Lung (tissue), 11 donors: ENCODE measurements at regions not wholly inside any gene's neighbourhood (a gene's known extent, or its start where the extent isn't known, plus 50 kb on each side); places are given as distances from the start of the nearest gene placed in this dataset.

ENCODE experiments used
- ATAC-seq: fragments of 200-7000 bp; cut with Tn5 transposase; one replicate; pipeline ENCODE4 v1.9.1; 2020; ENCODE audit warnings: moderate number of reproducible peaks; ENCODE audit not compliant: insufficient read depth, low FRiP score
- DNase-seq, 3 donors: peaks; one replicate each; pipeline ENCODE4 v3.0.0-alpha.2; 2013 to 2017
- H3K27ac ChIP-seq, 2 donors: one replicate each; pipeline ENCODE4 v1.5.1; 2013; ENCODE audit warnings: mild to moderate bottlenecking in 2 of 2, moderate library complexity in 2 of 2, control low read depth in 1 of 2, inconsistent platforms in 1 of 2, low read depth in 1 of 2, low read length in 1 of 2
- H3K27me3 ChIP-seq, 3 donors: one replicate each; pipeline ENCODE4 v1.5.1; 2013; ENCODE audit warnings: low read length in 2 of 3; ENCODE audit not compliant: control insufficient read depth in 3 of 3, insufficient read depth in 3 of 3
- H3K36me3 ChIP-seq, 4 donors: one replicate each; pipeline ENCODE4 v1.5.1; 2013; ENCODE audit warnings: low read length in 4 of 4, mild to moderate bottlenecking in 1 of 4, moderate library complexity in 1 of 4; ENCODE audit not compliant: control insufficient read depth in 4 of 4, insufficient read depth in 4 of 4
- H3K4me1 ChIP-seq, 5 donors: one replicate each; pipeline ENCODE4 v1.5.1; 2013; ENCODE audit warnings: low read length in 5 of 5, mild to moderate bottlenecking in 2 of 5, moderate library complexity in 1 of 5; ENCODE audit not compliant: control insufficient read depth in 5 of 5, insufficient read depth in 5 of 5
- H3K4me3 ChIP-seq: one replicate; pipeline ENCODE4 v1.5.1; 2013; ENCODE audit warnings: mild to moderate bottlenecking, control low read depth, moderate library complexity
- H3K9ac ChIP-seq, 2 donors: one replicate each; pipeline ENCODE4 v1.5.1; 2013; ENCODE audit warnings: low read length in 2 of 2, control low read depth in 1 of 2; ENCODE audit not compliant: insufficient read depth in 1 of 2
- H3K9me3 ChIP-seq, 4 donors: one replicate each; pipeline ENCODE4 v1.5.1; 2013; ENCODE audit warnings: low read length in 3 of 4, mild to moderate bottlenecking in 1 of 4, moderate library complexity in 1 of 4; ENCODE audit not compliant: control insufficient read depth in 4 of 4, insufficient read depth in 3 of 4
- WGBS, 2 donors: extraction: QIAGEN DNeasy Blood & Tissue Kit; methylation state at CpG; one replicate each; pipeline ENCODE4 v1.1.7; 2013; 5-methylcytosine and 5-hydroxymethylcytosine counted together
- TF ChIP-seq, protein P1 (sequence below): IDR thresholded peaks from 2 replicates; pipeline ENCODE4 v1.5.1; 2012; ENCODE audit warnings: mild to moderate bottlenecking; ENCODE audit errors: control extremely low read depth, extremely low read depth
- donor health status: control.
- donor health status: control.
- donor health status: Bipolar disorder and iron deficiency.
- donor health status: healthy.
- donor health status: DM: yes; HTN: yes; CAD: no.

DNA sequence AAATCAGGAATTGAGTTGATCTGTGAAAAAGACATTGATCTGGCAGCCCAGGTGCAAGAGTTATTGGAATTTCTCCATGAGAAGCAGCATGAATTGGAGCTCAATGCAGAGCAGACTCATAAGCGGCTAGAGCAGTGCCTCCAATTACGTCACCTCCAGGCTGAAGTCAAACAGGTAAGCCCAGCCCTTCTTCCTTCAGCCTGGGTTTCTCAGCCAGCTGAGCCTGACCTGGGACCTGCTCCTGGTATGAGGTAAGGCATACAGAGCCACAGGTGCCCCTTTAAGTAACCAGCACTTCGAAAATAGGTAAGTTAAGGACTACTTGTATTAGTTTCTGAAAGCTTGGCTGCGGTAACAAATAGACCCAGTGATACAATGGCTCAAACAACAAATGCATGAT lies 307.4 kb upstream of the UMPS start:
- Histone ChIP-seq H3K9ac (no peak overlapping the region), H3K4me3 (no peak overlapping the region), H3K4me1 (no peaks in the 10 kb centered on the region), H3K36me3 (peaks cover 5 to 34% (median 25%) of the 10 kb centered on the region in 4 donors), H3K27ac (no peak overlapping the region), H3K9me3 (no peaks in the 10 kb centered on the region), H3K27me3 (no peaks in the 10 kb centered on the region)
- ATAC-seq (no peak), DNase-seq (no peak)
- TF ChIP-seq, protein P1, sequence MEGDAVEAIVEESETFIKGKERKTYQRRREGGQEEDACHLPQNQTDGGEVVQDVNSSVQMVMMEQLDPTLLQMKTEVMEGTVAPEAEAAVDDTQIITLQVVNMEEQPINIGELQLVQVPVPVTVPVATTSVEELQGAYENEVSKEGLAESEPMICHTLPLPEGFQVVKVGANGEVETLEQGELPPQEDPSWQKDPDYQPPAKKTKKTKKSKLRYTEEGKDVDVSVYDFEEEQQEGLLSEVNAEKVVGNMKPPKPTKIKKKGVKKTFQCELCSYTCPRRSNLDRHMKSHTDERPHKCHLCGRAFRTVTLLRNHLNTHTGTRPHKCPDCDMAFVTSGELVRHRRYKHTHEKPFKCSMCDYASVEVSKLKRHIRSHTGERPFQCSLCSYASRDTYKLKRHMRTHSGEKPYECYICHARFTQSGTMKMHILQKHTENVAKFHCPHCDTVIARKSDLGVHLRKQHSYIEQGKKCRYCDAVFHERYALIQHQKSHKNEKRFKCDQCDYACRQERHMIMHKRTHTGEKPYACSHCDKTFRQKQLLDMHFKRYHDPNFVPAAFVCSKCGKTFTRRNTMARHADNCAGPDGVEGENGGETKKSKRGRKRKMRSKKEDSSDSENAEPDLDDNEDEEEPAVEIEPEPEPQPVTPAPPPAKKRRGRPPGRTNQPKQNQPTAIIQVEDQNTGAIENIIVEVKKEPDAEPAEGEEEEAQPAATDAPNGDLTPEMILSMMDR: no peak
- WGBS, 2 donors: 94 to 96% methylated on average over 4 of the region's 4 CpGs

DNA sequence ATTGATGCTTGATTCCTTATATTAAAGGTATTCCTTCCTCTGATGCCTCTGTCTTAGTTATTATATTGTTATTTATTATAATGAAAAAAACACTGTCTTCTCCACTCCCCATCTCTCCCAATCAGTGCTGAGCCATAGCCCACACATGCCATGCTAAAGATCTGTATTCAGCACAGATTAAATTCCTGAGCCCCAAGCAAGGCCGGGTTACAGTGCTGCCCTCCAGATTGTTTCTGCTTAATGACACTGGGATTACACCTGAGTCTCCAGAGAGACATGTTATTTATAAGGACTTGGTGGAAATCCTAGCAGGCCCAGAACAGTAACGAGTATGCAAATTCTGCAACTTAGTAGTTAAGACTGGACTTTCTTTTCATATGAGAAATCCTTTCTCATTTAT lies 305.9 kb upstream of the UMPS start:
- TF ChIP-seq, protein P1: no peak
- 84 to 89% methylated on average over 2 of the region's 2 CpGs for WGBS, 2 donors

DNA sequence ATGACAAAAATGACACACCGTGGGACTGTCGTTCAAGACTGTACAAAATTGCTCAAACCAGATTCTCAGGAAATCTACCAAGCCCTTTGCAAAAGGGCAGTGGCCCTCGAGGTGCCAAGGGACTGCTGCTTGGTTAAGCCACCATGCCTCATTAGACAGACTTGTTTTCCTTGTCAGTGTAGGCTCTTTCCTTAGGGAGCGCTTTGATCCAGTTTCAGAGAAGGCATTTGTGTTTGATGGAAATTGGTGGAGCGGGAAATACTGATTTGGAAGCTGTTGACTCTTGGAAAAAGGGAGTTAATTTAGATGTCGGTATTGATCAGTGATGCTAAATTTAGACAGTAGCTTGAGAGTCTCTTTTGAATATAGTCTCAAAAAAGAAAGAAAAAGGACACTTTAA lies 304.3 kb upstream of the UMPS start:
- peaks cover 0 to 1% (median 0%) of the 10 kb centered on the region in 5 donors for H3K4me1 ChIP-seq
- H3K27me3 ChIP-seq: no peaks in the 10 kb centered on the region
- no peak overlapping the region for H3K9ac ChIP-seq
- no peak overlapping the region for H3K4me3 ChIP-seq
- ATAC-seq (no peak), DNase-seq (no peak)
- TF ChIP-seq, protein P1: no peak
- H3K36me3 ChIP-seq: peaks cover 7 to 20% (median 14%) of the 10 kb centered on the region in 4 donors
- 91 to 92% methylated on average over 6 of the region's 6 CpGs for WGBS, 2 donors
- peaks cover 0 to 3% (median 0%) of the 10 kb centered on the region in 4 donors for H3K9me3 ChIP-seq
- H3K27ac ChIP-seq: no peak overlapping the region

More for the DNA sequence above, 305.9 kb upstream of the UMPS start:
- Histone ChIP-seq H3K27ac (no peak overlapping the region), H3K36me3 (peaks cover 5 to 25% (median 19%) of the 10 kb centered on the region in 4 donors), H3K4me3 (no peak overlapping the region), H3K4me1 (no peaks in the 10 kb centered on the region), H3K9me3 (no peaks in the 10 kb centered on the region), H3K27me3 (no peaks in the 10 kb centered on the region), H3K9ac (no peak overlapping the region)
- no peak for ATAC-seq
- DNase-seq: no peak
